Lung (tissue), 11 donors: ENCODE measurements at regions not wholly inside any gene's neighbourhood (a gene's known extent, or its start where the extent isn't known, plus 50 kb on each side); places are given as distances from the start of the nearest gene placed in this dataset.

Experiments used
- ATAC-seq: fragments of 200-7000 bp; cut with Tn5 transposase; one replicate; pipeline ENCODE4 v1.9.1; 2020; ENCODE audit warnings: moderate number of reproducible peaks; ENCODE audit not compliant: insufficient read depth, low FRiP score
- DNase-seq, 3 donors: peaks; one replicate each; pipeline ENCODE4 v3.0.0-alpha.2; 2013 to 2017
- H3K27ac ChIP-seq, 2 donors: one replicate each; pipeline ENCODE4 v1.5.1; 2013; ENCODE audit warnings: mild to moderate bottlenecking in 2 of 2, moderate library complexity in 2 of 2, control low read depth in 1 of 2, inconsistent platforms in 1 of 2, low read depth in 1 of 2, low read length in 1 of 2
- H3K27me3 ChIP-seq, 3 donors: one replicate each; pipeline ENCODE4 v1.5.1; 2013; ENCODE audit warnings: low read length in 2 of 3; ENCODE audit not compliant: control insufficient read depth in 3 of 3, insufficient read depth in 3 of 3
- H3K36me3 ChIP-seq, 4 donors: one replicate each; pipeline ENCODE4 v1.5.1; 2013; ENCODE audit warnings: low read length in 4 of 4, mild to moderate bottlenecking in 1 of 4, moderate library complexity in 1 of 4; ENCODE audit not compliant: control insufficient read depth in 4 of 4, insufficient read depth in 4 of 4
- H3K4me1 ChIP-seq, 5 donors: one replicate each; pipeline ENCODE4 v1.5.1; 2013; ENCODE audit warnings: low read length in 5 of 5, mild to moderate bottlenecking in 2 of 5, moderate library complexity in 1 of 5; ENCODE audit not compliant: control insufficient read depth in 5 of 5, insufficient read depth in 5 of 5
- H3K4me3 ChIP-seq: one replicate; pipeline ENCODE4 v1.5.1; 2013; ENCODE audit warnings: mild to moderate bottlenecking, control low read depth, moderate library complexity
- H3K9ac ChIP-seq, 2 donors: one replicate each; pipeline ENCODE4 v1.5.1; 2013; ENCODE audit warnings: low read length in 2 of 2, control low read depth in 1 of 2; ENCODE audit not compliant: insufficient read depth in 1 of 2
- H3K9me3 ChIP-seq, 4 donors: one replicate each; pipeline ENCODE4 v1.5.1; 2013; ENCODE audit warnings: low read length in 3 of 4, mild to moderate bottlenecking in 1 of 4, moderate library complexity in 1 of 4; ENCODE audit not compliant: control insufficient read depth in 4 of 4, insufficient read depth in 3 of 4
- WGBS, 2 donors: extraction: QIAGEN DNeasy Blood & Tissue Kit; methylation state at CpG; one replicate each; pipeline ENCODE4 v1.1.7; 2013; 5-methylcytosine and 5-hydroxymethylcytosine counted together
- TF ChIP-seq, protein P1 (sequence below): IDR thresholded peaks from 2 replicates; pipeline ENCODE4 v1.5.1; 2012; ENCODE audit warnings: mild to moderate bottlenecking; ENCODE audit errors: control extremely low read depth, extremely low read depth
- donor health status: control.
- donor health status: control.
- donor health status: Bipolar disorder and iron deficiency.
- donor health status: healthy.
- donor health status: DM: yes; HTN: yes; CAD: no.

DNA sequence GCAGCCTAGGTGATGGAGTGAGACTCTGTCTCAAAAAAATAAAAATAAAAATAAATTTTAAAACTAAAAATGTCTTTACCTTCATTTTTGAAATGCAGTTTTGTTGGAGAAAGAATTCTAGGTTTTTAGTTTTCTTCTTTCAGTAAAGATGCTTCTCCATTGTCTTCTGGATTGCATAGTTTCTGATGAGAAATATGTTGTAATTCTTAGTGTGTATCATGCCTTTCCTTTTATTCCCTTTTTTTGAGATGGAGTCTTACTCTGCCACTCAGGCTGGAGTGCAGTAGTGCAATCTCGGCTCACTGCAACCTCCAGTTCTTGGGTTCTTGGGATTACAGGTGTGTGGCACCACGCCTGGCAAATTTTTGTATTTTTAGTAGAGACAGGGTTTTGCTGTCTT is 130.0 kb upstream of the FBXO11 start:
- Histone ChIP-seq H3K9me3 (peaks cover 0 to 5% (median 0%) of the 10 kb centered on the region in 4 donors), H3K27me3 (no peaks in the 10 kb centered on the region), H3K9ac (no peak overlapping the region), H3K27ac (no peak overlapping the region), H3K4me3 (no peak overlapping the region), H3K4me1 (no peaks in the 10 kb centered on the region), H3K36me3 (no peaks in the 10 kb centered on the region)
- TF ChIP-seq, protein P1, sequence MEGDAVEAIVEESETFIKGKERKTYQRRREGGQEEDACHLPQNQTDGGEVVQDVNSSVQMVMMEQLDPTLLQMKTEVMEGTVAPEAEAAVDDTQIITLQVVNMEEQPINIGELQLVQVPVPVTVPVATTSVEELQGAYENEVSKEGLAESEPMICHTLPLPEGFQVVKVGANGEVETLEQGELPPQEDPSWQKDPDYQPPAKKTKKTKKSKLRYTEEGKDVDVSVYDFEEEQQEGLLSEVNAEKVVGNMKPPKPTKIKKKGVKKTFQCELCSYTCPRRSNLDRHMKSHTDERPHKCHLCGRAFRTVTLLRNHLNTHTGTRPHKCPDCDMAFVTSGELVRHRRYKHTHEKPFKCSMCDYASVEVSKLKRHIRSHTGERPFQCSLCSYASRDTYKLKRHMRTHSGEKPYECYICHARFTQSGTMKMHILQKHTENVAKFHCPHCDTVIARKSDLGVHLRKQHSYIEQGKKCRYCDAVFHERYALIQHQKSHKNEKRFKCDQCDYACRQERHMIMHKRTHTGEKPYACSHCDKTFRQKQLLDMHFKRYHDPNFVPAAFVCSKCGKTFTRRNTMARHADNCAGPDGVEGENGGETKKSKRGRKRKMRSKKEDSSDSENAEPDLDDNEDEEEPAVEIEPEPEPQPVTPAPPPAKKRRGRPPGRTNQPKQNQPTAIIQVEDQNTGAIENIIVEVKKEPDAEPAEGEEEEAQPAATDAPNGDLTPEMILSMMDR: no peak
- ATAC-seq (no peak), DNase-seq (no peak)
- 94 to 100% methylated on average over 2 of the region's 2 CpGs for WGBS, 2 donors

DNA sequence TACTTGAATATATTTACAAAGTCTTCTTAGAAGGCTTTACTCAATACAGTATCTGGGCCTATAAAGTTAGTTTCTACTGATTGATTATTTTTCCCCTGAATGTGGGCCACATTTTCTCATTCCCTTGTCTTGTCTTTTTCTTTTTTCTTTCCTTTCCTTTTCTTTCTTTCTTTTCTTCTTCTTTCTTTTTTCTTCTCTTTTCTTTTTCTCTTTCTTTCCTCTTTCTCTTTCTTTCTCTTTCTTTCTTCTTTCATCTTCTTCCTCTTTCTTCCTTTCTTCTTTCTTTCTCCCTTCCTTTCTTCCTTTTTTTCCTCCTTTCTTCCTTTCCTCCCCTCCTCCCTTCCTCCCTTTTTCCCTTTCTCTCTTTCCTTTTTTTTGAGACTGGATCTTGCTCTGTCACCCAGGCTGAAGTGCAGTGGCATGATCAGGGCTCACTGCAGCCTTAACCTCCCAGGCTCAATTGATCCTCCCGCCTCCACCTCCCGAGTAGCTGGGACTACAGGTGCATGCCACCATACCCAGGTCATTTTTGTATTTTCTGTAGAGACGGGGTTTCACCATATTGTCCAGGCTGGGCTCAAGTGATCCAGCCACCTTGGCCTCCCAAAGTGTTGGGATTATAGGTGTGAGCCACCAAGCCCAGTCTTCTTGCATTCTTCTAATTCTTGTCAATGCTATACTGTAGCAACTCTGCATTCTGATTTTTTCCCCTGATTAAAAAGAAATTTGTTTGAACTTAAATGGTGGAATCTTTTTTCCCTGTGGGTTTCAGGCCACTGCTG is 133.1 kb upstream of the FBXO11 start:
- TF ChIP-seq, protein P1: no peak
- Histone ChIP-seq H3K27ac (no peak overlapping the region), H3K4me3 (no peak overlapping the region), H3K4me1 (no peaks in the 10 kb centered on the region), H3K9ac (no peak overlapping the region), H3K9me3 (peaks cover 0 to 5% (median 0%) of the 10 kb centered on the region in 4 donors), H3K27me3 (no peaks in the 10 kb centered on the region), H3K36me3 (no peaks in the 10 kb centered on the region)
- 82 to 96% methylated on average over 3 of the region's 3 CpGs for WGBS, 2 donors
- DNase-seq (no peak), ATAC-seq (no peak)

DNA sequence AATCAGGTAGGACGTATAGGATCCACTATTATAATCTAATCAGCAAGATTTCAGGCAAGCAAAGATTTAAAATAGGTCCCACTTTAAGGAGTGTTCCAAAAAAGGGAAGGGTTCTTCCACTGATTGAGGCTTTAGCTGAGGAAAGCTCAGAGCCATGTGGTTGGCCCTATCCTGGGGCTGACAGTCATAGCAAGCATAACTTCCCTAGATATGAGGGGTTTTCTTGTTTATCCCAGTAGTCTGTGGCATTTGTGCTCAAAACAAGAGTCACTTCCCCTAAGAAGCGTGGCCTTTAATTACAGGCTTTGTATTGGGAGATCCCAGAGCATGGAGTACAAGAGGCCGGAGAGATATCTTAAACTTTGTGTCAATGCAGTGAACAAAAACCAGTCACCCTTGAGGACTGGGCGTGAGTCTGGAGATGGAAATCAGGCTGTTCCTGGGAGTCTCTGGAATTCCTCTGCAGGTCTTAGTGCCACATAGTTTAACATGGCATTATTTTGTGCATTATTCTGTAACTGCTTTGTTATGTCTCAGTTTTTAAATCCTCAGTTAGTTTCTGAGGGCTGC is 136.9 kb upstream of the FBXO11 start:
- Histone ChIP-seq H3K4me3 (no peak overlapping the region), H3K27me3 (no peaks in the 10 kb centered on the region), H3K4me1 (no peaks in the 10 kb centered on the region), H3K36me3 (no peaks in the 10 kb centered on the region), H3K9me3 (peaks cover 0 to 2% (median 0%) of the 10 kb centered on the region in 4 donors), H3K27ac (no peak overlapping the region), H3K9ac (no peak overlapping the region)
- 89 to 96% methylated on average over 4 of the region's 4 CpGs for WGBS, 2 donors
- ATAC-seq (no peak), DNase-seq (no peak)
- TF ChIP-seq, protein P1: no peak
